GM12875 (cell line): ENCODE measurements at regions not wholly inside any gene's neighbourhood (a gene's known extent, or its start where the extent isn't known, plus 50 kb on each side); places are given as distances from the start of the nearest gene placed in this dataset.

Experiments
- H3K4me3 ChIP-seq: one replicate; pipeline ENCODE4 v1.5.1; 2011; ENCODE audit warnings: low read depth, low read length, control low read depth
- CTCF ChIP-seq: IDR thresholded peaks from 2 replicates; pipeline ENCODE4 v1.5.1; 2011; ENCODE audit warnings: low read depth, mild to moderate bottlenecking, control low read depth, inconsistent platforms, low read length, moderate library complexity, borderline replicate concordance; ENCODE audit not compliant: insufficient read depth

- no peak for TF ChIP-seq CTCF
- no peak overlapping the region for H3K4me3 ChIP-seq
Observed at GRCh38 chr14:98131406-98131805, 1140.6 kb downstream of the BCL11B start.

- H3K4me3 ChIP-seq = no peak overlapping the region
- TF ChIP-seq CTCF = no peak
Observed at GRCh38 chr14:98133806-98134205, 1138.2 kb downstream of the BCL11B start.

- TF ChIP-seq CTCF = no peak
- H3K4me3 ChIP-seq = no peak overlapping the region
Observed at GRCh38 chr14:98136012-98136789, 1135.8 kb downstream of the BCL11B start.

- no peak for TF ChIP-seq CTCF
- no peak overlapping the region for H3K4me3 ChIP-seq
Observed at GRCh38 chr14:98137131-98138025, 1134.6 kb downstream of the BCL11B start.

- peak; percentile 59 for TF ChIP-seq CTCF
- H3K4me3 ChIP-seq = no peak overlapping the region
Observed at GRCh38 chr14:98138666-98139065, 1133.3 kb downstream of the BCL11B start.

- TF ChIP-seq CTCF = no peak
- H3K4me3 ChIP-seq = no peak overlapping the region
Observed at GRCh38 chr14:98140862-98141530, 1131.0 kb downstream of the BCL11B start.
